Ishikawa (cell line): ENCODE measurements at regions not wholly inside any gene's neighbourhood (a gene's known extent, or its start where the extent isn't known, plus 50 kb on each side); places are given as distances from the start of the nearest gene placed in this dataset.

Experiments
- CEBPB ChIP-seq: IDR thresholded peaks from 2 replicates; pipeline ENCODE4 v1.6.1; 2012
- CREB1 ChIP-seq: IDR thresholded peaks from 2 replicates; pipeline ENCODE4 v1.6.1; 2012; ENCODE audit warnings: low read depth
- EGR1 ChIP-seq: IDR thresholded peaks from 2 replicates; pipeline ENCODE4 v1.6.1; 2012
- EP300 ChIP-seq: IDR thresholded peaks from 2 replicates; pipeline ENCODE4 v1.6.1; 2012; ENCODE audit warnings: borderline replicate concordance
- FOXM1 ChIP-seq: IDR thresholded peaks from 2 replicates; pipeline ENCODE4 v1.6.1; 2012; ENCODE audit warnings: low read depth, borderline replicate concordance
- NFIC ChIP-seq: IDR thresholded peaks from 2 replicates; pipeline ENCODE4 v1.6.1; 2012
- RAD21 ChIP-seq: IDR thresholded peaks from 2 replicates; pipeline ENCODE4 v1.6.1; 2012; ENCODE audit warnings: low read depth
- REST ChIP-seq: IDR thresholded peaks from 2 replicates; pipeline ENCODE4 v1.6.1; 2012; ENCODE audit warnings: low read depth, mild to moderate bottlenecking
- TAF1 ChIP-seq: IDR thresholded peaks from 2 replicates; pipeline ENCODE4 v1.6.1; 2012; ENCODE audit warnings: low read depth, mild to moderate bottlenecking
- TCF12 ChIP-seq: IDR thresholded peaks from 2 replicates; pipeline ENCODE4 v1.6.1; 2012; ENCODE audit warnings: low read depth
- TEAD4 ChIP-seq: IDR thresholded peaks from 2 replicates; pipeline ENCODE4 v1.6.1; 2012
- YY1 ChIP-seq: IDR thresholded peaks from 2 replicates; pipeline ENCODE4 v1.6.1; 2012; ENCODE audit warnings: low read depth
- ZBTB7A ChIP-seq: IDR thresholded peaks from 2 replicates; pipeline ENCODE4 v1.6.1; 2012; ENCODE audit warnings: low read depth
- TF ChIP-seq, protein P1 (sequence below): IDR thresholded peaks from 2 replicates; pipeline ENCODE4 v1.6.1; 2012
- TF ChIP-seq, protein P2 (sequence below): IDR thresholded peaks from 2 replicates; pipeline ENCODE4 v1.6.1; 2012

DNA sequence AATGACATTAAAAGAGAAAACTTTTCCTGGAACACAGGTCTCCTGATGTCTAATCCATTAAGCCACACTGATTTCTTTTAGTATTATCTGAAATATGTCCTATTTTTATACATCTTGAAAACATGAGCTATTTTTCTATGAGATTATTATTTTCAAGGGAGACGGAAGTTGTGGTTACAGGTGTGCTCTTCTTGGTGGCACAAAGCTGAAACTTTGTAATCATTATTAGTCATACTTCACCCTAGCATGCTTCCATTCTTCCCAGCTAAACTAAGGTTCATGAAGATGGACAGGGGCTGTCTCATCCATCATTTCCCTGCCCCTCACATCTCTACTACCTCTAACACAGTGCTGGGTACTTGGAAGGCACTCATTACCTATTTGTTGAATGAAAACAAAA, 85.6 kb upstream of the POU1F1 start:
- TF ChIP-seq CEBPB (no peak), EGR1 (no peak), REST (no peak), ZBTB7A (no peak), EP300 (no peak), YY1 (no peak), FOXM1 (no peak), NFIC (no peak), TAF1 (no peak), TEAD4 (no peak), CREB1 (no peak), RAD21 (no peak), TCF12 (no peak)
- TF ChIP-seq, protein P1, sequence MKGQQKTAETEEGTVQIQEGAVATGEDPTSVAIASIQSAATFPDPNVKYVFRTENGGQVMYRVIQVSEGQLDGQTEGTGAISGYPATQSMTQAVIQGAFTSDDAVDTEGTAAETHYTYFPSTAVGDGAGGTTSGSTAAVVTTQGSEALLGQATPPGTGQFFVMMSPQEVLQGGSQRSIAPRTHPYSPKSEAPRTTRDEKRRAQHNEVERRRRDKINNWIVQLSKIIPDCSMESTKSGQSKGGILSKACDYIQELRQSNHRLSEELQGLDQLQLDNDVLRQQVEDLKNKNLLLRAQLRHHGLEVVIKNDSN: no peak
- TF ChIP-seq, protein P2, sequence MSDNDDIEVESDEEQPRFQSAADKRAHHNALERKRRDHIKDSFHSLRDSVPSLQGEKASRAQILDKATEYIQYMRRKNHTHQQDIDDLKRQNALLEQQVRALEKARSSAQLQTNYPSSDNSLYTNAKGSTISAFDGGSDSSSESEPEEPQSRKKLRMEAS: no peak

DNA sequence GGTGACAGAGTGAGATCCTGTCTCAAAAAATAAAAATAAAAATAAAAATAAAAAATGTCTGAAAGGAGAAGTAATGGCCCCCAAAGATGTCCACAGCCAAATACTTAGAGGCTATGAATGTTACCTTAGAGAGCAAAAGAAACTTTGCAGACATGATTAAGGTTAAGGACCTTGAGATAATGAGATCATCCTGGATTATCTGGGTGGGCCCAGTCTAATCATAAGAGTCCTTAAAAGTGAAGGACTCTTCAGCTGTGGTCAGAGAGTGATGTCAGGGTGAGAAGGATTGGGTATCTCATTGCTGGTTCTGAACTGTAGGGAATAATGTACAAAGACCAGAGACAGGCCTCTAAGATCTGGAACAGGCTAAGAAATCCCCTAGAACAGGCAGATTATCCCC, 84.9 kb upstream of the POU1F1 start:
- no peak for TF ChIP-seq NFIC
- TF ChIP-seq RAD21: no peak
- no peak for TF ChIP-seq CEBPB
- TF ChIP-seq, protein P1: no peak
- no peak for TF ChIP-seq TEAD4
- TF ChIP-seq EGR1: no peak
- TF ChIP-seq, protein P2: no peak
- no peak for TF ChIP-seq FOXM1
- TF ChIP-seq REST: no peak
- no peak for TF ChIP-seq EP300
- TF ChIP-seq ZBTB7A: no peak
- no peak for TF ChIP-seq YY1
- no peak for TF ChIP-seq CREB1
- TF ChIP-seq TCF12: no peak
- no peak for TF ChIP-seq TAF1

DNA sequence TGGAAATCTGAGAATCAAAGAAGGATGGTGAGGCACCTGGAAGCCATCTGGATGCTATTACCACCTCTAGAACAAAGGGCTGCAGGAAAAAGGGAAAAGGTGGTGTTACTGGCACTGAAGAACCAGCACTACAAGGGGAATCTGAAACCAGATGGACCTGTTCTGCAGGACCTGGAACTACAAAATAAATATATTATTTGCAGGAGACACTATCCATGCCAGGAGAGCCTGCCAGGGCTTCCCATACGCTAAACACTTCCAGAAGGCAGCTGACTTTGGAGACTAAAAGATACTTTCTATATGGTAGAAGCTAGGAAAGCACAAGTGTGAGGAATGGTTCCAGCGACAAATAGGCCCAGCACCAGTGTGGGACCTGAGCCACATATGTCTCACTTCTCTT, 83.4 kb upstream of the POU1F1 start:
- TF ChIP-seq, protein P2: no peak
- TF ChIP-seq, protein P1: no peak
- TF ChIP-seq EP300 (no peak), CEBPB (no peak), TCF12 (peak; percentile 47; the same call in 1 of the 2 replicates), EGR1 (no peak), REST (no peak), TAF1 (no peak), YY1 (no peak), CREB1 (no peak), NFIC (0 out of 2 replicates have a peak, but pooled peaks have one; percentile 9)

- TF ChIP-seq NFIC (no peak), FOXM1 (no peak), TCF12 (no peak), REST (no peak), EP300 (no peak), EGR1 (no peak), CEBPB (no peak), YY1 (no peak), ZBTB7A (no peak), TEAD4 (no peak), TAF1 (no peak), CREB1 (no peak), RAD21 (no peak)
- TF ChIP-seq, protein P1: no peak
- TF ChIP-seq, protein P2: no peak
Measured at GRCh38 chr3:87359025-87359424, 82.6 kb upstream of the POU1F1 start.
